ENCODE measurements at regions not wholly inside any gene's neighbourhood (a gene's known extent, or its start where the extent isn't known, plus 50 kb on each side); places are given as distances from the start of the nearest gene placed in this dataset.

DNA sequence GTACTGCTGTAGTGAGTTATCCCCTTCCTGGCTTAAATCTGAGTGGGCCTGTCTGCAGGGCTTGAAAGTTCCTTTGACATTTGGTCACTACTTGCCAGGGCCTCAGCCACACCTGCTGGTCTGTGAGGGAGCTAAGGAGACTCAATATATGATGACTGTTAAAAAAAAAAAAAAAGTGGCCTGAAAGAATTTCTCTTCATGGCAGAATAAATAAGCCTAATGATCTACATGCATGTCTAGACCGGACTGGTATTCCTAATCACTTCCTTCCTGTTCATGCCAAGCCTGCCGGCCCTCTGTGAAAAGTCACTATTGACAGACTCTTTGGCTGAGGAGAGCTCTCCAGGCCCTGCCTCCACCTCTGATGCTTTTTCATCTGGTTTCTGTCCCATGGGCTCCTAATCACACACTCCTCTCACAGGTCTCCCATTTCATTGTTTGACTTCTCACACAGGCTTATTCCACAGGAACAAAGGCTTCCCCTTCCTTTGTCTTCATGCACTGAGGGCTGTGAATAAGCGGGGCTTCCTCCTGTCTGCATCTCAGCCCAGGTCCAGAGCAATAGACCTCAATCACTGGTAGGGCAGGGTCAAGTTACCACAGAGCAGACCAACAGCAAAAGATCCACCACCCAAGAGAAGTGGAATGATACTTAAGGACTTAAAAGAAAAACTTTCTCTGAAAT is 99.1 kb upstream of the SEC61G start:
- TF ChIP-seq, protein P1, sequence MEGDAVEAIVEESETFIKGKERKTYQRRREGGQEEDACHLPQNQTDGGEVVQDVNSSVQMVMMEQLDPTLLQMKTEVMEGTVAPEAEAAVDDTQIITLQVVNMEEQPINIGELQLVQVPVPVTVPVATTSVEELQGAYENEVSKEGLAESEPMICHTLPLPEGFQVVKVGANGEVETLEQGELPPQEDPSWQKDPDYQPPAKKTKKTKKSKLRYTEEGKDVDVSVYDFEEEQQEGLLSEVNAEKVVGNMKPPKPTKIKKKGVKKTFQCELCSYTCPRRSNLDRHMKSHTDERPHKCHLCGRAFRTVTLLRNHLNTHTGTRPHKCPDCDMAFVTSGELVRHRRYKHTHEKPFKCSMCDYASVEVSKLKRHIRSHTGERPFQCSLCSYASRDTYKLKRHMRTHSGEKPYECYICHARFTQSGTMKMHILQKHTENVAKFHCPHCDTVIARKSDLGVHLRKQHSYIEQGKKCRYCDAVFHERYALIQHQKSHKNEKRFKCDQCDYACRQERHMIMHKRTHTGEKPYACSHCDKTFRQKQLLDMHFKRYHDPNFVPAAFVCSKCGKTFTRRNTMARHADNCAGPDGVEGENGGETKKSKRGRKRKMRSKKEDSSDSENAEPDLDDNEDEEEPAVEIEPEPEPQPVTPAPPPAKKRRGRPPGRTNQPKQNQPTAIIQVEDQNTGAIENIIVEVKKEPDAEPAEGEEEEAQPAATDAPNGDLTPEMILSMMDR (optimal IDR thresholded peaks at IDR 0.05 in 1 of 3, IDR thresholded peaks at IDR 0.05 in 1 of 3, conservative IDR thresholded peaks at IDR 0.05 in 1 of 3; ENCODE audit: extremely low read depth in 1 of 3, insufficient read depth in 2 of 3, low read length in 3 of 3): no peak
- TF ChIP-seq EZH2 (IDR thresholded peaks at IDR 0.05; ENCODE audit: low read length): no peak
